ENCODE measurements at regions not wholly inside any gene's neighbourhood (a gene's known extent, or its start where the extent isn't known, plus 50 kb on each side); places are given as distances from the start of the nearest gene placed in this dataset.

- TF ChIP-seq, protein P1, sequence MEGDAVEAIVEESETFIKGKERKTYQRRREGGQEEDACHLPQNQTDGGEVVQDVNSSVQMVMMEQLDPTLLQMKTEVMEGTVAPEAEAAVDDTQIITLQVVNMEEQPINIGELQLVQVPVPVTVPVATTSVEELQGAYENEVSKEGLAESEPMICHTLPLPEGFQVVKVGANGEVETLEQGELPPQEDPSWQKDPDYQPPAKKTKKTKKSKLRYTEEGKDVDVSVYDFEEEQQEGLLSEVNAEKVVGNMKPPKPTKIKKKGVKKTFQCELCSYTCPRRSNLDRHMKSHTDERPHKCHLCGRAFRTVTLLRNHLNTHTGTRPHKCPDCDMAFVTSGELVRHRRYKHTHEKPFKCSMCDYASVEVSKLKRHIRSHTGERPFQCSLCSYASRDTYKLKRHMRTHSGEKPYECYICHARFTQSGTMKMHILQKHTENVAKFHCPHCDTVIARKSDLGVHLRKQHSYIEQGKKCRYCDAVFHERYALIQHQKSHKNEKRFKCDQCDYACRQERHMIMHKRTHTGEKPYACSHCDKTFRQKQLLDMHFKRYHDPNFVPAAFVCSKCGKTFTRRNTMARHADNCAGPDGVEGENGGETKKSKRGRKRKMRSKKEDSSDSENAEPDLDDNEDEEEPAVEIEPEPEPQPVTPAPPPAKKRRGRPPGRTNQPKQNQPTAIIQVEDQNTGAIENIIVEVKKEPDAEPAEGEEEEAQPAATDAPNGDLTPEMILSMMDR (conservative IDR thresholded peaks at IDR 0.05 in 1 of 2, IDR thresholded peaks at IDR 0.05 in 1 of 2; ENCODE audit: extremely low read depth in 1 of 2, insufficient read depth in 1 of 2, low read depth in 1 of 2, low read length in 2 of 2) = no peak
- TF ChIP-seq EZH2 (IDR thresholded peaks at IDR 0.05; ENCODE audit: borderline replicate concordance, low read length) = no peak
Measured at GRCh38 chrX:121763671-121764070, 716.3 kb downstream of the GLUD2 start.

Data from mammary epithelial cell (primary cell).